ENCODE measurements at regions not wholly inside any gene's neighbourhood (a gene's known extent, or its start where the extent isn't known, plus 50 kb on each side); places are given as distances from the start of the nearest gene placed in this dataset.

DNA sequence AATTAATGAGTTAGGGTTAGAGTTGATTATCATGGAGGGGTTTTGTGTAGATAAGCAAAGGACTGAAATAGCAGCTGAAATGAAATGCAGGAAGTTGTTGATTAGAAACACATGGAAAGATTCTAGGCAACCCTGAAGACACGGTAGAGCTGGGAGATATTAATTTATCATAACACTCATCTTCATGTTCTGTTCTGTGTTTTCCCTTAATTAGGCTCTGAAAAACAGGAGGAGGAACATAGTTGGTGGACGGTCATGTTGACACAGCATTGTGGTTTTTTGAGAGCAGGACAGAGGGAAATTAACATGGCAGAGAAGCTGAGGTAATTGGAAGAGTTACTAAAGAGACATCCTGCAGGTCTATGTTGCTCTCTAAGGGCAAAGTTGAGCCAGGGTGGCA, 138.8 kb upstream of the UBASH3B start:
- Histone ChIP-seq H3K9ac (ENCODE audit: low read length) (no peak overlapping the region), H3K4me1 (ENCODE audit: low read length) (no peaks in the 10 kb centered on the region), H2AFZ (ENCODE audit: low read length) (no peak overlapping the region), H4K20me1 (ENCODE audit: insufficient read depth, low read depth, low read length) (no peaks in the 10 kb centered on the region), H3K79me2 (ENCODE audit: low read length) (no peaks in the 10 kb centered on the region), H3K9me3 (ENCODE audit: low read length) (no peaks in the 10 kb centered on the region), H3K9me2 (replicated peaks; ENCODE audit: insufficient read depth, low read length) (no peaks in the 10 kb centered on the region), H3K27ac (ENCODE audit: low read length) (no peak overlapping the region), H3K27me3 (ENCODE audit: low read length) (no peaks in the 10 kb centered on the region), H3K4me2 (ENCODE audit: low read depth, low read length, poor library complexity, severe bottlenecking) (no peak overlapping the region), H3K36me3 (ENCODE audit: insufficient read depth, low read length) (no peaks in the 10 kb centered on the region), H3K4me3 (ENCODE audit: low read length) (no peak overlapping the region)
- DNase-seq, result no peak

DNA sequence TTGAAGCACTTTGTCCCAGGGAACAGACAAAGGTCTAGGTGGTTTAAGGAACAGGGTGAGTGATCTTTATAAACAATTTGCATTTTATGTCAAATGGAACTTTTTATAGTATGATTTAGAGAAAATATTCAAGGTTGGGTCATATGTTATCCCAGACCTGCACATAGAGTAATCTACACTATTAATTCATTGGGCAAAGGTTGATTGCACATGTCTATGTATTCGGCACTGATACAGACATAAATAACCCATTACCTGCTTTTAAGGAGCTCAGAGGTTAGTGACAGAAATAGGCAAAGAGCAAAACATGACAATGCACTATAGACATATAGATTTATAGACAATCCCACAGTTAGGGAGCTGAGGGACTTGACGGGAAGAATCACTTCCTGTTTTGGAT, 141.5 kb upstream of the UBASH3B start:
- Histone ChIP-seq H3K36me3 (ENCODE audit: insufficient read depth, low read length) (no peaks in the 10 kb centered on the region), H3K9me3 (ENCODE audit: low read length) (no peaks in the 10 kb centered on the region), H3K9me2 (replicated peaks; ENCODE audit: insufficient read depth, low read length) (no peaks in the 10 kb centered on the region), H4K20me1 (ENCODE audit: insufficient read depth, low read depth, low read length) (no peaks in the 10 kb centered on the region), H3K27me3 (ENCODE audit: low read length) (no peaks in the 10 kb centered on the region), H2AFZ (ENCODE audit: low read length) (no peak overlapping the region), H3K4me3 (ENCODE audit: low read length) (no peak overlapping the region), H3K79me2 (ENCODE audit: low read length) (no peaks in the 10 kb centered on the region), H3K27ac (ENCODE audit: low read length) (no peak overlapping the region), H3K4me2 (ENCODE audit: low read depth, low read length, poor library complexity, severe bottlenecking) (no peak overlapping the region), H3K4me1 (ENCODE audit: low read length) (no peaks in the 10 kb centered on the region), H3K9ac (ENCODE audit: low read length) (no peak overlapping the region)
- DNase-seq, result no peak

- H3K79me2 ChIP-seq (ENCODE audit: low read length), result no peaks in the 10 kb centered on the region
Observed at GRCh38 chr11:122513328-122513727, 142.2 kb upstream of the UBASH3B start.

DNA sequence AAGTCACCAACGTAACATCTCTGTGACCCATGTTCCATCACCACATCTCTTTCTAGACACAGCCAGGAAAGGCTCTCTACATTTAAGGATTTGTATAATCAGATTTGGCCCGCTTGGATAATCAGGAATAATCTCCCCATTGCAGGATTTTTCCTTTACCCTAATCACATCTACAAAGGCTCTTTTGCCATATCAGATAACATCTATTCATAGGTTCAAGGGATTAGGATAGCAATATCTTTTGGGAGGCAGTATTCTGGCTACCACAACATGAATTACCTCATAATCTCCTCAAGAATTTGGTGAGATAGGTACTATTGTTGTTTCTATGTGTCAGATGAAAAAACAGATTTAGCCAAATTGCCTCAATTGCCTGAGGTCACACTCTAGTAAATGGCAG, 142.8 kb upstream of the UBASH3B start:
- no peaks in the 10 kb centered on the region for H4K20me1 ChIP-seq (ENCODE audit: insufficient read depth, low read depth, low read length)
- H3K4me2 ChIP-seq (ENCODE audit: low read depth, low read length, poor library complexity, severe bottlenecking), result no peak overlapping the region
- no peaks in the 10 kb centered on the region for H3K9me3 ChIP-seq (ENCODE audit: low read length)
- H3K9ac ChIP-seq (ENCODE audit: low read length), result no peak overlapping the region
- H3K27ac ChIP-seq (ENCODE audit: low read length), result no peak overlapping the region
- no peak for DNase-seq
- no peaks in the 10 kb centered on the region for H3K9me2 ChIP-seq (replicated peaks; ENCODE audit: insufficient read depth, low read length)
- no peaks in the 10 kb centered on the region for H3K36me3 ChIP-seq (ENCODE audit: insufficient read depth, low read length)
- H3K27me3 ChIP-seq (ENCODE audit: low read length), result no peaks in the 10 kb centered on the region
- H3K4me3 ChIP-seq (ENCODE audit: low read length), result no peak overlapping the region
- H2AFZ ChIP-seq (ENCODE audit: low read length), result no peak overlapping the region
- no peaks in the 10 kb centered on the region for H3K79me2 ChIP-seq (ENCODE audit: low read length)
- no peaks in the 10 kb centered on the region for H3K4me1 ChIP-seq (ENCODE audit: low read length)

More at GRCh38 chr11:122513328-122513727, 142.2 kb upstream of the UBASH3B start:
- Histone ChIP-seq H3K4me2 (ENCODE audit: low read depth, low read length, poor library complexity, severe bottlenecking) (no peak overlapping the region), H3K9me3 (ENCODE audit: low read length) (no peaks in the 10 kb centered on the region), H4K20me1 (ENCODE audit: insufficient read depth, low read depth, low read length) (no peaks in the 10 kb centered on the region), H3K4me3 (ENCODE audit: low read length) (no peak overlapping the region), H3K27me3 (ENCODE audit: low read length) (no peaks in the 10 kb centered on the region), H3K9ac (ENCODE audit: low read length) (no peak overlapping the region), H2AFZ (ENCODE audit: low read length) (no peak overlapping the region), H3K9me2 (replicated peaks; ENCODE audit: insufficient read depth, low read length) (no peaks in the 10 kb centered on the region), H3K27ac (ENCODE audit: low read length) (no peak overlapping the region), H3K4me1 (ENCODE audit: low read length) (no peaks in the 10 kb centered on the region), H3K36me3 (ENCODE audit: insufficient read depth, low read length) (no peaks in the 10 kb centered on the region)
- no peak for DNase-seq

- Histone ChIP-seq H3K9me3 (ENCODE audit: low read length) (no peaks in the 10 kb centered on the region), H3K27ac (ENCODE audit: low read length) (no peak overlapping the region), H3K4me3 (ENCODE audit: low read length) (no peak overlapping the region), H3K4me1 (ENCODE audit: low read length) (no peaks in the 10 kb centered on the region), H4K20me1 (ENCODE audit: insufficient read depth, low read depth, low read length) (no peaks in the 10 kb centered on the region), H3K27me3 (ENCODE audit: low read length) (no peaks in the 10 kb centered on the region), H3K79me2 (ENCODE audit: low read length) (no peaks in the 10 kb centered on the region), H3K4me2 (ENCODE audit: low read depth, low read length, poor library complexity, severe bottlenecking) (no peak overlapping the region), H3K36me3 (ENCODE audit: insufficient read depth, low read length) (no peaks in the 10 kb centered on the region), H3K9ac (ENCODE audit: low read length) (no peak overlapping the region), H3K9me2 (replicated peaks; ENCODE audit: insufficient read depth, low read length) (no peaks in the 10 kb centered on the region), H2AFZ (ENCODE audit: low read length) (no peak overlapping the region)
- no peak for DNase-seq
Observed at GRCh38 chr11:122509899-122510298, 145.6 kb upstream of the UBASH3B start.

- H3K79me2 ChIP-seq (ENCODE audit: low read length), result no peaks in the 10 kb centered on the region
- H3K4me2 ChIP-seq (ENCODE audit: low read depth, low read length, poor library complexity, severe bottlenecking), result no peak overlapping the region
Observed at GRCh38 chr11:122509091-122509490, 146.4 kb upstream of the UBASH3B start.

DNA sequence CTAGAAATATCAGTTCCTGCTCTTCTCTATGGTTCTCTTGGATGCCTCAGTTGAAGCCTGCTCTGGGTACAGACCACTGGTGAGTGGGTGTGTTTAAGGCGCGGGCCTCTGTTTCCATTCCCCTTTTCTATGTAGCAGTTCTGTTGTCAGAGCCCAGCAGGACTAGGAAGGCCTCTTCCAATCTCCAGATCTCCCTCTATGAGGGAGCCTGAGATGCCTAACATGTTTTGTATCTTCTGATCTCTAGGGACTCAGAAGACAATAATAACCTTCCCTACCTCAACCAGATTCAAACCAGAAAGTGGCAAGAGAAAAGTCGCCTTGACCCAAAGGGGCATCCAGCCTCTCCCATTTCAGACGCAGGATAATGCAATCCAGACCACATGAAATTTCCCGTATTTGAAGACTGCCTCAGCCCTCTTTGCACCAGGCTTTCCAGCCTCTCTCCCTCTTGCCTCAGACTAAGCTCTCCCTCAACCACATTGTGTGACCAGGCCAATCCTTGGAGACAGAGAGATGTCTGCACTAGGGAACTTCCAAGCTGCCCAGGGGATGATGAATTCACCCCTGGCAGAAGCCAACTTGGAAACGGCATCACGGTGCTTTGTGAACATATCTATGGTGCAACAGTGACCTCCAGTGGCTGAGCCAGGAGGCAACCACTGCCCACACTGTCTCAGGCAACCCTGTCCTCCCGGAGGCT, 150.1 kb upstream of the UBASH3B start:
- Histone ChIP-seq H3K36me3 (ENCODE audit: insufficient read depth, low read length) (no peaks in the 10 kb centered on the region), H3K9me2 (replicated peaks; ENCODE audit: insufficient read depth, low read length) (no peaks in the 10 kb centered on the region), H3K9ac (ENCODE audit: low read length) (no peak overlapping the region), H3K27me3 (ENCODE audit: low read length) (no peaks in the 10 kb centered on the region), H3K27ac (ENCODE audit: low read length) (no peak overlapping the region), H3K4me1 (ENCODE audit: low read length) (no peaks in the 10 kb centered on the region), H3K4me3 (ENCODE audit: low read length) (no peak overlapping the region), H4K20me1 (ENCODE audit: insufficient read depth, low read depth, low read length) (no peaks in the 10 kb centered on the region), H2AFZ (ENCODE audit: low read length) (no peak overlapping the region), H3K9me3 (ENCODE audit: low read length) (no peaks in the 10 kb centered on the region), H3K79me2 (ENCODE audit: low read length) (no peaks in the 10 kb centered on the region), H3K4me2 (ENCODE audit: low read depth, low read length, poor library complexity, severe bottlenecking) (no peak overlapping the region)
- peak; percentile 62 for DNase-seq

More at GRCh38 chr11:122509091-122509490, 146.4 kb upstream of the UBASH3B start:
- Histone ChIP-seq H3K9ac (ENCODE audit: low read length) (no peak overlapping the region), H3K36me3 (ENCODE audit: insufficient read depth, low read length) (no peaks in the 10 kb centered on the region), H3K4me1 (ENCODE audit: low read length) (no peaks in the 10 kb centered on the region), H3K4me3 (ENCODE audit: low read length) (no peak overlapping the region), H2AFZ (ENCODE audit: low read length) (no peak overlapping the region), H3K27me3 (ENCODE audit: low read length) (no peaks in the 10 kb centered on the region), H3K9me3 (ENCODE audit: low read length) (no peaks in the 10 kb centered on the region), H3K27ac (ENCODE audit: low read length) (no peak overlapping the region), H3K9me2 (replicated peaks; ENCODE audit: insufficient read depth, low read length) (no peaks in the 10 kb centered on the region), H4K20me1 (ENCODE audit: insufficient read depth, low read depth, low read length) (no peaks in the 10 kb centered on the region)
- no peak for DNase-seq

DNA sequence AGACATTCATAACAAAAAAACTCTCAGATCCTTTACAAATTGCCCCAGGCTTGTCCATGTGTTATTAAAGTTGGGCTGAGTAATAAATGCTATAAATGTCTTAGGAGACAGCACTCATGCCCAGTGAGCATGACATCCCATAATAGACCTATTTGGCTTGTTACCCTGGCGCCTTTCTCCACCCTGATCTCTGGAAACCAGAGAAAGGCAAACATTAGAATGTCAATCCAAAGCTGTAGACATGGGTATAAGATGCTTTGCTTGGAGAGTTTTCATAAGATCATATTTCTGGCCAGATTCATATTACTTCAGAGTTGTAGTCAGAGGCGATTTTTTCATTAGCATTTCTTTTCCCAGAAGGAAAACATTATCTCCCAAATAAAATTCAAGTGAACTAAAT, 161.3 kb upstream of the UBASH3B start:
- no peaks in the 10 kb centered on the region for H3K9me3 ChIP-seq (ENCODE audit: low read length)
- H3K79me2 ChIP-seq (ENCODE audit: low read length), result no peaks in the 10 kb centered on the region
- no peak overlapping the region for H3K4me2 ChIP-seq (ENCODE audit: low read depth, low read length, poor library complexity, severe bottlenecking)
- H3K9ac ChIP-seq (ENCODE audit: low read length), result no peak overlapping the region
- H3K4me1 ChIP-seq (ENCODE audit: low read length), result no peaks in the 10 kb centered on the region
- H4K20me1 ChIP-seq (ENCODE audit: insufficient read depth, low read depth, low read length), result no peaks in the 10 kb centered on the region
- DNase-seq, result no peak
- no peaks in the 10 kb centered on the region for H3K36me3 ChIP-seq (ENCODE audit: insufficient read depth, low read length)
- H2AFZ ChIP-seq (ENCODE audit: low read length), result no peak overlapping the region
- H3K4me3 ChIP-seq (ENCODE audit: low read length), result no peak overlapping the region
- H3K9me2 ChIP-seq (replicated peaks; ENCODE audit: insufficient read depth, low read length), result no peaks in the 10 kb centered on the region
- no peak overlapping the region for H3K27ac ChIP-seq (ENCODE audit: low read length)
- no peaks in the 10 kb centered on the region for H3K27me3 ChIP-seq (ENCODE audit: low read length)

Data from Karpas-422 (cell line).